GM23338 (cell line): ENCODE measurements at regions not wholly inside any gene's neighbourhood (a gene's known extent, or its start where the extent isn't known, plus 50 kb on each side); places are given as distances from the start of the nearest gene placed in this dataset.

ENCODE experiments used
- ATAC-seq: fragments of 200-7000 bp; cut with Tn5 transposase; 3 replicates; pipeline ENCODE4 v1.9.1; 2020
- DNase-seq: peaks from one replicate; pipeline ENCODE4 v3.0.0-alpha.2; 2015; ENCODE audit warnings: low spot score
- H2AFZ ChIP-seq: fragments of 200-600 bp; sonication (generic); 2 replicates; pipeline ENCODE4 v1.8.0; 2016; ENCODE audit warnings: antibody characterized with exemption, mild to moderate bottlenecking, moderate library complexity
- H3F3A ChIP-seq: fragments of 200-600 bp; sonication (generic); replicated peaks from 2 replicates; pipeline ENCODE4 v1.8.0; 2017; ENCODE audit warnings: antibody characterized with exemption, mixed run types, low read depth
- H3K27ac ChIP-seq: fragments of 200-600 bp; sonication (generic); 2 replicates; pipeline ENCODE4 v1.6.1; 2016; ENCODE audit warnings: low read depth
- H3K27me3 ChIP-seq: fragments of 200-600 bp; sonication (generic); 2 replicates; pipeline ENCODE4 v1.8.0; 2016; ENCODE audit warnings: mild to moderate bottlenecking, mixed run types, moderate library complexity; ENCODE audit not compliant: insufficient read depth
- H3K36me3 ChIP-seq: fragments of 200-600 bp; sonication (generic); 2 replicates; pipeline ENCODE4 v1.8.0; 2016; ENCODE audit warnings: mild to moderate bottlenecking; ENCODE audit not compliant: insufficient read depth
- H3K4me1 ChIP-seq: fragments of 200-600 bp; sonication (generic); 2 replicates; pipeline ENCODE4 v1.8.0; 2016; ENCODE audit warnings: mild to moderate bottlenecking, moderate library complexity; ENCODE audit not compliant: insufficient read depth
- H3K4me2 ChIP-seq: fragments of 200-600 bp; sonication (generic); 2 replicates; pipeline ENCODE4 v1.7.1; 2017; ENCODE audit warnings: mixed run types
- H3K4me3 ChIP-seq: fragments of 200-600 bp; sonication (generic); 2 replicates; pipeline ENCODE4 v1.6.1; 2016; ENCODE audit warnings: mixed run types
- H3K79me2 ChIP-seq: fragments of 200-600 bp; sonication (generic); replicated peaks from 2 replicates; pipeline ENCODE4 v1.8.0; 2017; ENCODE audit warnings: mild to moderate bottlenecking; ENCODE audit not compliant: insufficient read depth
- H3K9me2 ChIP-seq: fragments of 200-600 bp; sonication (generic); 2 replicates; pipeline ENCODE4 v1.8.0; 2017; ENCODE audit not compliant: insufficient read depth
- H4K20me1 ChIP-seq: fragments of 200-600 bp; sonication (generic); replicated peaks from 2 replicates; pipeline ENCODE4 v1.8.0; 2017; ENCODE audit warnings: mild to moderate bottlenecking; ENCODE audit not compliant: insufficient read depth
- H3K27ac Mint-ChIP-seq: 2 replicates; pipeline ENCODE4 v1.8.0; 2020; ENCODE audit warnings: inconsistent platforms, mild to moderate bottlenecking, moderate library complexity, mixed read lengths
- H3K27me3 Mint-ChIP-seq: 3 replicates; pipeline ENCODE4 v1.8.0; 2022; ENCODE audit warnings: low read depth, mild to moderate bottlenecking, moderate library complexity, mixed read lengths, inconsistent platforms; ENCODE audit not compliant: insufficient read depth, poor library complexity
- H3K36me3 Mint-ChIP-seq: 3 replicates; pipeline ENCODE4 v1.8.0; 2021; ENCODE audit warnings: low read depth, mild to moderate bottlenecking, inconsistent platforms, moderate library complexity, mixed read lengths
- H3K4me1 Mint-ChIP-seq: 3 replicates; pipeline ENCODE4 v1.8.0; 2020; ENCODE audit warnings: mild to moderate bottlenecking, inconsistent platforms, mixed read lengths
- H3K4me3 Mint-ChIP-seq: 3 replicates; pipeline ENCODE4 v1.8.0; 2021; ENCODE audit warnings: moderate library complexity, mild to moderate bottlenecking, inconsistent platforms, mixed read lengths
- H3K9me3 Mint-ChIP-seq: 3 replicates; pipeline ENCODE4 v1.8.0; 2020; ENCODE audit warnings: moderate library complexity, mild to moderate bottlenecking, inconsistent platforms, mixed read lengths
- CREB1 ChIP-seq: fragments of 250-450 bp; sonication (Bioruptor Pico); IDR thresholded peaks from 2 replicates; pipeline ENCODE4 v1.5.0; 2020; ENCODE audit warnings: low read depth, mild to moderate bottlenecking, moderate library complexity
- CTCF ChIP-seq, 2 experiments: fragments of 200-600 bp in 1 of 2; sonication (generic) in 1 of 2; conservative IDR thresholded peaks; 2 replicates each; pipeline versions ENCODE4 v1.5.1 to v1.6.1; 2016 to 2017; ENCODE audit warnings: antibody characterized with exemption in 2 of 2, low read depth in 2 of 2, mild to moderate bottlenecking in 2 of 2, moderate library complexity in 1 of 2
- EZH2 ChIP-seq: fragments of 200-600 bp; sonication (generic); IDR thresholded peaks from one replicate; pipeline ENCODE4 v1.8.0; 2017; ENCODE audit warnings: antibody characterized with exemption, mild to moderate bottlenecking, low read depth; ENCODE audit not compliant: unreplicated experiment
- EZH2phosphoT487 ChIP-seq: fragments of 200-600 bp; sonication (generic); IDR thresholded peaks from one replicate; pipeline ENCODE4 v1.8.1; 2018; ENCODE audit warnings: antibody characterized with exemption; ENCODE audit not compliant: unreplicated experiment
- JUNB ChIP-seq: IDR thresholded peaks from one replicate; pipeline ENCODE4 v1.6.1; 2016; ENCODE audit warnings: antibody characterized with exemption; ENCODE audit not compliant: unreplicated experiment
- NANOG ChIP-seq: IDR thresholded peaks from 2 replicates; pipeline ENCODE4 v1.6.1; 2016; ENCODE audit warnings: antibody characterized with exemption, borderline replicate concordance
- POLR2AphosphoS5 ChIP-seq: IDR thresholded peaks from 2 replicates; pipeline ENCODE4 v1.6.1; 2016; ENCODE audit warnings: antibody characterized with exemption, low read depth
- STAT1 ChIP-seq: IDR thresholded peaks from one replicate; pipeline ENCODE4 v1.6.1; 2016; ENCODE audit warnings: antibody characterized with exemption; ENCODE audit not compliant: unreplicated experiment
- ZNF114 ChIP-seq: fragments of 250-450 bp; sonication (Bioruptor Pico); IDR thresholded peaks from 2 replicates; pipeline ENCODE4 v1.5.0; 2020; ENCODE audit warnings: mild to moderate bottlenecking, moderate library complexity
- ZNF331 ChIP-seq: fragments of 250-450 bp; sonication (Bioruptor Pico); IDR thresholded peaks from 2 replicates; pipeline ENCODE4 v1.5.0; 2020; ENCODE audit warnings: low read depth, mild to moderate bottlenecking, moderate library complexity
- TF ChIP-seq, protein P1 (sequence below): IDR thresholded peaks from 2 replicates; pipeline ENCODE4 v1.6.1; 2016; ENCODE audit warnings: antibody characterized with exemption
- TF ChIP-seq, protein P2 (sequence below): IDR thresholded peaks from one replicate; pipeline ENCODE4 v1.6.1; 2018; ENCODE audit warnings: antibody characterized with exemption; ENCODE audit not compliant: unreplicated experiment
- TF ChIP-seq, protein P3 (sequence below): fragments of 250-450 bp; sonication (Bioruptor Pico); IDR thresholded peaks from 2 replicates; pipeline ENCODE4 v1.5.0; 2020; ENCODE audit warnings: mild to moderate bottlenecking, moderate library complexity

DNA sequence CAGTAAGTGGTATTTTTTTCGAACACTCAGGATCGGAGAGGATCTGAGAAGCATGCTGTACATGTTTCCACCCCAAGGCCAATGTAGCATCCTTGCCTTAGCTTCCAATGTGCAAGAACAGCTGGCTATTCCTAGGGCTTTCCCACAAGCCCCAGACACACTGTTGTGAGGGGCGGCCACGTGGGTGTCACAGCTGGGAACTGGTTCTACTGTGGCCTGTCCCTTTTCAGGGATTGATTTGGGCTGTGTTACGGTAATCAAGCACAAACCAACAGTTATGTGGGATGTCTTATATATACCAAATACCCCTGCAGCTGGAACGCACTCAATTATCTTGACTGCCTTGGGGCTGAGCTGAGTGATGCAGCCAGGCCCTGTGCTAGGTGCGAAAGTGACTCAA lies 116.3 kb upstream of the CXCR4 start:
- Histone ChIP-seq H3K9me2 (no peaks in the 10 kb centered on the region), H3K27me3 (no peaks in the 10 kb centered on the region), H3K4me1 (no peaks in the 10 kb centered on the region), H3K79me2 (no peaks in the 10 kb centered on the region), H4K20me1 (no peaks in the 10 kb centered on the region), H2AFZ (no peak overlapping the region), H3K36me3 (no peaks in the 10 kb centered on the region), H3F3A (no peaks in the 10 kb centered on the region), H3K27ac (no peak overlapping the region), H3K4me2 (no peak overlapping the region), H3K4me3 (no peak overlapping the region)
- ATAC-seq = no peak
- no peaks in the 10 kb centered on the region for H3K36me3 Mint-ChIP-seq
- no peaks in the 10 kb centered on the region for H3K27me3 Mint-ChIP-seq
- H3K27ac Mint-ChIP-seq = no peak overlapping the region
- H3K4me3 Mint-ChIP-seq = no peak overlapping the region
- H3K4me1 Mint-ChIP-seq = peaks cover 3% of the 10 kb centered on the region; the same call in 2 of the 3 replicates
- no peak for TF ChIP-seq EZH2
- TF ChIP-seq, protein P1, sequence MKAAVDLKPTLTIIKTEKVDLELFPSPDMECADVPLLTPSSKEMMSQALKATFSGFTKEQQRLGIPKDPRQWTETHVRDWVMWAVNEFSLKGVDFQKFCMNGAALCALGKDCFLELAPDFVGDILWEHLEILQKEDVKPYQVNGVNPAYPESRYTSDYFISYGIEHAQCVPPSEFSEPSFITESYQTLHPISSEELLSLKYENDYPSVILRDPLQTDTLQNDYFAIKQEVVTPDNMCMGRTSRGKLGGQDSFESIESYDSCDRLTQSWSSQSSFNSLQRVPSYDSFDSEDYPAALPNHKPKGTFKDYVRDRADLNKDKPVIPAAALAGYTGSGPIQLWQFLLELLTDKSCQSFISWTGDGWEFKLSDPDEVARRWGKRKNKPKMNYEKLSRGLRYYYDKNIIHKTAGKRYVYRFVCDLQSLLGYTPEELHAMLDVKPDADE = no peak
- TF ChIP-seq STAT1 = no peak
- TF ChIP-seq JUNB = no peak
- no peak for TF ChIP-seq CTCF (conservative IDR thresholded peaks at IDR 0.05; ENCODE audit: low read depth in 2 of 2)
- no peak for TF ChIP-seq CREB1 (CRISPR knock-in tag)
- no peak for TF ChIP-seq POLR2AphosphoS5
- no peak for TF ChIP-seq ZNF331 (CRISPR knock-in tag)
- no peak for TF ChIP-seq ZNF114
- no peak for TF ChIP-seq EZH2phosphoT487
- TF ChIP-seq, protein P2, sequence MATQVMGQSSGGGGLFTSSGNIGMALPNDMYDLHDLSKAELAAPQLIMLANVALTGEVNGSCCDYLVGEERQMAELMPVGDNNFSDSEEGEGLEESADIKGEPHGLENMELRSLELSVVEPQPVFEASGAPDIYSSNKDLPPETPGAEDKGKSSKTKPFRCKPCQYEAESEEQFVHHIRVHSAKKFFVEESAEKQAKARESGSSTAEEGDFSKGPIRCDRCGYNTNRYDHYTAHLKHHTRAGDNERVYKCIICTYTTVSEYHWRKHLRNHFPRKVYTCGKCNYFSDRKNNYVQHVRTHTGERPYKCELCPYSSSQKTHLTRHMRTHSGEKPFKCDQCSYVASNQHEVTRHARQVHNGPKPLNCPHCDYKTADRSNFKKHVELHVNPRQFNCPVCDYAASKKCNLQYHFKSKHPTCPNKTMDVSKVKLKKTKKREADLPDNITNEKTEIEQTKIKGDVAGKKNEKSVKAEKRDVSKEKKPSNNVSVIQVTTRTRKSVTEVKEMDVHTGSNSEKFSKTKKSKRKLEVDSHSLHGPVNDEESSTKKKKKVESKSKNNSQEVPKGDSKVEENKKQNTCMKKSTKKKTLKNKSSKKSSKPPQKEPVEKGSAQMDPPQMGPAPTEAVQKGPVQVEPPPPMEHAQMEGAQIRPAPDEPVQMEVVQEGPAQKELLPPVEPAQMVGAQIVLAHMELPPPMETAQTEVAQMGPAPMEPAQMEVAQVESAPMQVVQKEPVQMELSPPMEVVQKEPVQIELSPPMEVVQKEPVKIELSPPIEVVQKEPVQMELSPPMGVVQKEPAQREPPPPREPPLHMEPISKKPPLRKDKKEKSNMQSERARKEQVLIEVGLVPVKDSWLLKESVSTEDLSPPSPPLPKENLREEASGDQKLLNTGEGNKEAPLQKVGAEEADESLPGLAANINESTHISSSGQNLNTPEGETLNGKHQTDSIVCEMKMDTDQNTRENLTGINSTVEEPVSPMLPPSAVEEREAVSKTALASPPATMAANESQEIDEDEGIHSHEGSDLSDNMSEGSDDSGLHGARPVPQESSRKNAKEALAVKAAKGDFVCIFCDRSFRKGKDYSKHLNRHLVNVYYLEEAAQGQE = no peak
- TF ChIP-seq, protein P3, sequence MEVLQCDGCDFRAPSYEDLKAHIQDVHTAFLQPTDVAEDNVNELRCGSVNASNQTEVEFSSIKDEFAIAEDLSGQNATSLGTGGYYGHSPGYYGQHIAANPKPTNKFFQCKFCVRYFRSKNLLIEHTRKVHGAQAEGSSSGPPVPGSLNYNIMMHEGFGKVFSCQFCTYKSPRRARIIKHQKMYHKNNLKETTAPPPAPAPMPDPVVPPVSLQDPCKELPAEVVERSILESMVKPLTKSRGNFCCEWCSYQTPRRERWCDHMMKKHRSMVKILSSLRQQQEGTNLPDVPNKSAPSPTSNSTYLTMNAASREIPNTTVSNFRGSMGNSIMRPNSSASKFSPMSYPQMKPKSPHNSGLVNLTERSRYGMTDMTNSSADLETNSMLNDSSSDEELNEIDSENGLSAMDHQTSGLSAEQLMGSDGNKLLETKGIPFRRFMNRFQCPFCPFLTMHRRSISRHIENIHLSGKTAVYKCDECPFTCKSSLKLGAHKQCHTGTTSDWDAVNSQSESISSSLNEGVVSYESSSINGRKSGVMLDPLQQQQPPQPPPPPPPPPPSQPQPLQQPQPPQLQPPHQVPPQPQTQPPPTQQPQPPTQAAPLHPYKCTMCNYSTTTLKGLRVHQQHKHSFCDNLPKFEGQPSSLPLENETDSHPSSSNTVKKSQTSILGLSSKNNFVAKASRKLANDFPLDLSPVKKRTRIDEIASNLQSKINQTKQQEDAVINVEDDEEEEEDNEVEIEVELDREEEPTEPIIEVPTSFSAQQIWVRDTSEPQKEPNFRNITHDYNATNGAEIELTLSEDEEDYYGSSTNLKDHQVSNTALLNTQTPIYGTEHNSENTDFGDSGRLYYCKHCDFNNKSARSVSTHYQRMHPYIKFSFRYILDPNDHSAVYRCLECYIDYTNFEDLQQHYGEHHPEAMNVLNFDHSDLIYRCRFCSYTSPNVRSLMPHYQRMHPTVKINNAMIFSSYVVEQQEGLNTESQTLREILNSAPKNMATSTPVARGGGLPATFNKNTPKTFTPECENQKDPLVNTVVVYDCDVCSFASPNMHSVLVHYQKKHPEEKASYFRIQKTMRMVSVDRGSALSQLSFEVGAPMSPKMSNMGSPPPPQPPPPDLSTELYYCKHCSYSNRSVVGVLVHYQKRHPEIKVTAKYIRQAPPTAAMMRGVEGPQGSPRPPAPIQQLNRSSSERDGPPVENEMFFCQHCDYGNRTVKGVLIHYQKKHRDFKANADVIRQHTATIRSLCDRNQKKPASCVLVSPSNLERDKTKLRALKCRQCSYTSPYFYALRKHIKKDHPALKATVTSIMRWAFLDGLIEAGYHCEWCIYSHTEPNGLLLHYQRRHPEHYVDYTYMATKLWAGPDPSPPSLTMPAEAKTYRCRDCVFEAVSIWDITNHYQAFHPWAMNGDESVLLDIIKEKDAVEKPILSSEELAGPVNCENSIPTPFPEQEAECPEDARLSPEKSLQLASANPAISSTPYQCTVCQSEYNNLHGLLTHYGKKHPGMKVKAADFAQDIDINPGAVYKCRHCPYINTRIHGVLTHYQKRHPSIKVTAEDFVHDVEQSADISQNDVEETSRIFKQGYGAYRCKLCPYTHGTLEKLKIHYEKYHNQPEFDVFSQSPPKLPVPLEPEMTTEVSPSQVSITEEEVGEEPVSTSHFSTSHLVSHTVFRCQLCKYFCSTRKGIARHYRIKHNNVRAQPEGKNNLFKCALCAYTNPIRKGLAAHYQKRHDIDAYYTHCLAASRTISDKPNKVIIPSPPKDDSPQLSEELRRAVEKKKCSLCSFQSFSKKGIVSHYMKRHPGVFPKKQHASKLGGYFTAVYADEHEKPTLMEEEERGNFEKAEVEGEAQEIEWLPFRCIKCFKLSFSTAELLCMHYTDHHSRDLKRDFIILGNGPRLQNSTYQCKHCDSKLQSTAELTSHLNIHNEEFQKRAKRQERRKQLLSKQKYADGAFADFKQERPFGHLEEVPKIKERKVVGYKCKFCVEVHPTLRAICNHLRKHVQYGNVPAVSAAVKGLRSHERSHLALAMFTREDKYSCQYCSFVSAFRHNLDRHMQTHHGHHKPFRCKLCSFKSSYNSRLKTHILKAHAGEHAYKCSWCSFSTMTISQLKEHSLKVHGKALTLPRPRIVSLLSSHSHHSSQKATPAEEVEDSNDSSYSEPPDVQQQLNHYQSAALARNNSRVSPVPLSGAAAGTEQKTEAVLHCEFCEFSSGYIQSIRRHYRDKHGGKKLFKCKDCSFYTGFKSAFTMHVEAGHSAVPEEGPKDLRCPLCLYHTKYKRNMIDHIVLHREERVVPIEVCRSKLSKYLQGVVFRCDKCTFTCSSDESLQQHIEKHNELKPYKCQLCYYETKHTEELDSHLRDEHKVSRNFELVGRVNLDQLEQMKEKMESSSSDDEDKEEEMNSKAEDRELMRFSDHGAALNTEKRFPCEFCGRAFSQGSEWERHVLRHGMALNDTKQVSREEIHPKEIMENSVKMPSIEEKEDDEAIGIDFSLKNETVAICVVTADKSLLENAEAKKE (CRISPR knock-in tag) = no peak
- no peak for TF ChIP-seq NANOG
- DNase-seq = no peak
- H3K9me3 Mint-ChIP-seq = no peaks in the 10 kb centered on the region; the same call in 2 of the 3 replicates
